GM12873 (cell line): ENCODE measurements at regions not wholly inside any gene's neighbourhood (a gene's known extent, or its start where the extent isn't known, plus 50 kb on each side); places are given as distances from the start of the nearest gene placed in this dataset.

Source experiments
- CTCF ChIP-seq: IDR thresholded peaks from 2 replicates; pipeline ENCODE4 v1.5.1; 2012; ENCODE audit warnings: low read depth, mild to moderate bottlenecking, moderate library complexity, low read length, control low read depth; ENCODE audit not compliant: insufficient read depth; ENCODE audit errors: missing control alignments

- no peak for TF ChIP-seq CTCF
These were observed 52.5 kb upstream of the EVL start for GRCh38 chr14:100012478-100013327.

- peak; percentile 17 for TF ChIP-seq CTCF
These were observed 50.0 kb upstream of the EVL start for GRCh38 chr14:100015251-100015655.
